ENCODE measurements at regions not wholly inside any gene's neighbourhood (a gene's known extent, or its start where the extent isn't known, plus 50 kb on each side); places are given as distances from the start of the nearest gene placed in this dataset.

DNA sequence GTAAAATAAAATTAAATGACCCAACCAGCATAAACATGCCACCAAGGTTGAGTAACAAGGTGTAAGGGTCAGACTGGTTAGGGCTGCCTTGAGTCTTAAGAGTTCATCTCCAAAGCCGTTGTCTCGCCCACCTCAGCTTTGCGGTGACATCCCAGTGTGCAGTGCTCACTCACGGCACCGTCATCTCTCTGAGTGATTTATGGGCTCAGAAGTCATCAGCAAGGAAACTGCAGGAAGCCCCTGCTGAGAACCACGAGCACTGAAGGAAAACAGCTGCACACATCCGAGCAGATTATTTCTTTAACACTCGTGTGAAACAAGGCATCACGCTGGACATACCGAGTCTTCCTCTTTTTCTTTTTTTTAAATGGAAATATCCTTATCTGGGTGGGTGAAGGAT lies 411.1 kb downstream of the TRIML1 start:
- TF ChIP-seq POLR2AphosphoS5 (IDR thresholded peaks at IDR 0.05; ENCODE audit: low read depth, low read length) (no peak), POLR2A (IDR thresholded peaks at IDR 0.05; ENCODE audit: low read depth, low read length) (no peak), TAF1 (IDR thresholded peaks at IDR 0.05; ENCODE audit: borderline replicate concordance, low read depth, low read length) (no peak)

Measured in GM12892 (cell line).